ENCODE measurements at regions not wholly inside any gene's neighbourhood (a gene's known extent, or its start where the extent isn't known, plus 50 kb on each side); places are given as distances from the start of the nearest gene placed in this dataset.
"Not testable (repeated sequence)": the region's sequence is repeated elsewhere in the genome, so short reads cannot be mapped to it uniquely, and the experiment has no call there.

DNA sequence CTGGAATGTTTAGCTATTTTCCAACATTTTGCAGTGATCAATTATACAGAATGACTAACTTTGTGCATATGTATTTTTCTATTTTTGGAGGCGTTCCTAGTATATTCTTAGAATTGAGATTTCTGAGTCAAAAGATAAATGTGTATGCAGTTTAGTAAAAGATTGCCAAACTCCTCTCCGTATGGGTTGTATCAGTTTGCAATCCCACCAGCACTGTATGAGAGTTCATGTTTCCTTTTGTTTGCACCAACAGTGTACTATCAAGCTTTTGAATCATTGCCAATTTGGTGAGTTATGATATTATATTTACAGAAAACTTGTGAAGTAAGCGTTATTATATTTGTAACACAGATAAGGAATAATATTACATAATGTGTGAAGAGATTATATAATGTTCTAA is 658.7 kb downstream of the JRKL start:
- Histone ChIP-seq H3K27ac (no peak overlapping the region), H3K9me3 (no peaks in the 10 kb centered on the region), H3K36me3 (no peaks in the 10 kb centered on the region), H3K4me1 (no peaks in the 10 kb centered on the region), H3K27me3 (no peaks in the 10 kb centered on the region), H3K4me3 (no peak overlapping the region)
- DNase-seq: no peak
- 42 to 66% methylated on average over 3 of the region's 3 CpGs for WGBS, 2 donors
- intact Hi-C loops (cut with DNase I): no loop called here
- TF ChIP-seq CTCF (IDR thresholded peaks at IDR 0.05) (no peak), POLR2A (IDR thresholded peaks at IDR 0.05) (no peak), POLR2AphosphoS5 (IDR thresholded peaks at IDR 0.05) (no peak), EP300 (IDR thresholded peaks at IDR 0.05) (no peak)

DNA sequence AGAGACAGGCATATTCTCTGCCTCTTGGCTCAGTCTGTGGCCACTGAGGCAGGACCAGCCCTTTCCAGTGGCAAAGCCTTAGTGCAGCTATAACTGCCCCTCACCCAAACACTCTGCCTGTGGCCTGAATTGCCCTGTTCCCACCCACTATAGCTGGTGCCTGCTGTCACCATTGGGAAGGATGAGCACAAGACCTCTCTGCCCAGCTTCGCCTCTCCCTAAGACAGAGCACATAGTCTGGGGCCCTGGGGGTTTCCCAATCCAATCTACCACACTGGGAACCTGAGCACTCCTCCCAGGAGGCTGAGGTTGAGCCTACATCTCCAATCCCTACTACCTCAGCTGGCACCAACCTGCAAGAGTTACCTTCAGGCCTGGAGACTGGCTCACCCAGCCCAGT is 670.4 kb downstream of the JRKL start:
- intact Hi-C loops (cut with DNase I): no loop called here
- Histone ChIP-seq H3K27ac (no peak overlapping the region), H3K4me1 (no peaks in the 10 kb centered on the region), H3K36me3 (no peaks in the 10 kb centered on the region), H3K9me3 (peaks cover 0 to 5% (median 0%) of the 10 kb centered on the region in 4 donors), H3K27me3 (no peaks in the 10 kb centered on the region), H3K4me3 (no peak overlapping the region)
- TF ChIP-seq EP300 (IDR thresholded peaks at IDR 0.05) (no peak), POLR2AphosphoS5 (IDR thresholded peaks at IDR 0.05) (no peak), POLR2A (IDR thresholded peaks at IDR 0.05) (no peak), CTCF (IDR thresholded peaks at IDR 0.05) (no peak)
- WGBS, 2 donors: 93% methylated on average over 1 of the region's 1 CpG
- no peak for DNase-seq

- WGBS, 2 donors: 63 to 71% methylated on average over 3 of the region's 3 CpGs
- Histone ChIP-seq H3K4me1 (no peaks in the 10 kb centered on the region), H3K36me3 (no peaks in the 10 kb centered on the region), H3K27ac (no peak overlapping the region), H3K9me3 (peaks cover 0 to 7% (median 5%) of the 10 kb centered on the region in 4 donors), H3K27me3 (no peaks in the 10 kb centered on the region), H3K4me3 (no peak overlapping the region)
- intact Hi-C loops (cut with DNase I): no loop called here
- no peak for DNase-seq
- no peak for TF ChIP-seq EP300 (IDR thresholded peaks at IDR 0.05)
- no peak for TF ChIP-seq POLR2AphosphoS5 (IDR thresholded peaks at IDR 0.05)
Observed at GRCh38 chr11:97069160-97069559, 679.3 kb downstream of the JRKL start.

GRCh38 chr11:97072420-97072819 is 682.6 kb downstream of the JRKL start:
- no peak for DNase-seq
- H3K4me1 ChIP-seq: no peaks in the 10 kb centered on the region
- H3K4me3 ChIP-seq: no peak overlapping the region
- TF ChIP-seq POLR2AphosphoS5 (IDR thresholded peaks at IDR 0.05) (no peak), CTCF (IDR thresholded peaks at IDR 0.05) (no peak), EP300 (IDR thresholded peaks at IDR 0.05) (no peak), POLR2A (IDR thresholded peaks at IDR 0.05) (no peak)
- H3K9me3 ChIP-seq: peaks cover 0 to 7% (median 5%) of the 10 kb centered on the region in 4 donors
- H3K27ac ChIP-seq: no peak overlapping the region
- intact Hi-C loops (cut with DNase I): no loop called here
- no peaks in the 10 kb centered on the region for H3K36me3 ChIP-seq
- no peaks in the 10 kb centered on the region for H3K27me3 ChIP-seq
- 68 to 82% methylated on average over 2 of the region's 2 CpGs for WGBS, 2 donors

DNA sequence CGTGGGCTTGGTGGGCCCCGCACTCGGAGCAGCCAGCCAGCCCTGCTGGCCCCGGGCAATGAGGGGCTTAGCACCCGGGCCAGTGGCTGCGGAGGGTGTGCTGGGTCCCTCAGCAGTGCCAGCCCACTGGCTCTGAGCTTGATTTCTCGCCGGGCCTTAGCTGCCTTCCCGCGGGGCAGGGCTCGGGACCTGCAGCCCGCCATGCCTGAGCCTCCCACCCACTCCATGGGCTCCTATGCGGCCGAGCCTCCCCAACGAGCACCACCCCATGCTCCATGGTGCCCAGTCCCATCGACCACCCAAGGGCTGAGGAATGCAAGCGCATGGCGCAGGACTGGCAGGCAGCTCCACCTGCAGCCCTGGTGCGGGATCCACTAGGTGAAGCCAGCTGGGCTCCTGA is 686.9 kb downstream of the JRKL start:
- H3K27me3 ChIP-seq; H3K27ac ChIP-seq; H3K4me3 ChIP-seq; DNase-seq; intact Hi-C loops (cut with DNase I); H3K4me1 ChIP-seq; H3K36me3 ChIP-seq; H3K9me3 ChIP-seq: not testable (repeated sequence)
- 94% methylated on average over 18 of the region's 19 CpGs for WGBS, 2 donors

GRCh38 chr11:97078443-97078842 is 688.6 kb downstream of the JRKL start:
- no peak overlapping the region for H3K27ac ChIP-seq
- H3K9me3 ChIP-seq: peaks cover 0 to 3% (median 0%) of the 10 kb centered on the region in 4 donors
- no peak for TF ChIP-seq EP300 (IDR thresholded peaks at IDR 0.05)
- no peak for TF ChIP-seq POLR2AphosphoS5 (IDR thresholded peaks at IDR 0.05)
- no peak for TF ChIP-seq POLR2A (IDR thresholded peaks at IDR 0.05)
- TF ChIP-seq CTCF (IDR thresholded peaks at IDR 0.05): no peak
- no peak for DNase-seq
- WGBS, 2 donors: 34 to 60% methylated on average over 2 of the region's 2 CpGs
- no peaks in the 10 kb centered on the region for H3K27me3 ChIP-seq
- no peaks in the 10 kb centered on the region for H3K4me1 ChIP-seq
- no peak overlapping the region for H3K4me3 ChIP-seq
- no peaks in the 10 kb centered on the region for H3K36me3 ChIP-seq
- intact Hi-C loops (cut with DNase I): no loop called here

All from sigmoid colon (tissue), 6 donors.